ENCODE measurements at regions not wholly inside any gene's neighbourhood (a gene's known extent, or its start where the extent isn't known, plus 50 kb on each side); places are given as distances from the start of the nearest gene placed in this dataset.

GRCh38 chr16:52787709-52788108 is 240.8 kb upstream of the TOX3 start:
- TF ChIP-seq CTCF (conservative IDR thresholded peaks at IDR 0.05; ENCODE audit: low read length) (no peak), EZH2phosphoT487 (IDR thresholded peaks at IDR 0.05; ENCODE audit: borderline replicate concordance) (no peak)

Data from Loucy (cell line).